ENCODE measurements at regions not wholly inside any gene's neighbourhood (a gene's known extent, or its start where the extent isn't known, plus 50 kb on each side); places are given as distances from the start of the nearest gene placed in this dataset.

GRCh38 chr16:8286348-8286747 is 304.0 kb downstream of the TMEM114 start:
- no peak for TF ChIP-seq POLR2A (IDR thresholded peaks at IDR 0.05)
- TF ChIP-seq CTCF (IDR thresholded peaks at IDR 0.05) = no peak
- no peak for TF ChIP-seq POLR2AphosphoS5 (IDR thresholded peaks at IDR 0.05)
